GM13976 (cell line): ENCODE measurements at regions not wholly inside any gene's neighbourhood (a gene's known extent, or its start where the extent isn't known, plus 50 kb on each side); places are given as distances from the start of the nearest gene placed in this dataset.

Experiments used
- DNase-seq: peaks from one replicate; pipeline ENCODE4 v3.0.0; 2012; ENCODE audit warnings: low spot score
- in situ Hi-C: fragments of 300-500 bp; cut with MboI; formaldehyde crosslinking; loops from one replicate; pipeline ENCODE4 v1.12.0; 2022; ENCODE audit warnings: low sequenced_read_pairs, mixed read lengths, inconsistent platforms; ENCODE audit not compliant: unreplicated experiment
- TF ChIP-seq, protein P1 (sequence below): IDR thresholded peaks from 2 replicates; pipeline ENCODE4 v1.5.1; 2012; ENCODE audit warnings: borderline replicate concordance, mild to moderate bottlenecking; ENCODE audit not compliant: insufficient read depth; ENCODE audit errors: extremely low read depth, missing control alignments, control extremely low read depth

- in situ Hi-C loops, result no loop called here
- no peak for DNase-seq
- TF ChIP-seq, protein P1, sequence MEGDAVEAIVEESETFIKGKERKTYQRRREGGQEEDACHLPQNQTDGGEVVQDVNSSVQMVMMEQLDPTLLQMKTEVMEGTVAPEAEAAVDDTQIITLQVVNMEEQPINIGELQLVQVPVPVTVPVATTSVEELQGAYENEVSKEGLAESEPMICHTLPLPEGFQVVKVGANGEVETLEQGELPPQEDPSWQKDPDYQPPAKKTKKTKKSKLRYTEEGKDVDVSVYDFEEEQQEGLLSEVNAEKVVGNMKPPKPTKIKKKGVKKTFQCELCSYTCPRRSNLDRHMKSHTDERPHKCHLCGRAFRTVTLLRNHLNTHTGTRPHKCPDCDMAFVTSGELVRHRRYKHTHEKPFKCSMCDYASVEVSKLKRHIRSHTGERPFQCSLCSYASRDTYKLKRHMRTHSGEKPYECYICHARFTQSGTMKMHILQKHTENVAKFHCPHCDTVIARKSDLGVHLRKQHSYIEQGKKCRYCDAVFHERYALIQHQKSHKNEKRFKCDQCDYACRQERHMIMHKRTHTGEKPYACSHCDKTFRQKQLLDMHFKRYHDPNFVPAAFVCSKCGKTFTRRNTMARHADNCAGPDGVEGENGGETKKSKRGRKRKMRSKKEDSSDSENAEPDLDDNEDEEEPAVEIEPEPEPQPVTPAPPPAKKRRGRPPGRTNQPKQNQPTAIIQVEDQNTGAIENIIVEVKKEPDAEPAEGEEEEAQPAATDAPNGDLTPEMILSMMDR, result no peak
Measured at GRCh38 chr14:73775339-73776193, 61.4 kb upstream of the PNMA1 start.

GRCh38 chr14:73774671-73775070 lies 60.5 kb upstream of the PNMA1 start:
- in situ Hi-C loops, result no loop called here
- DNase-seq, result no peak

DNA sequence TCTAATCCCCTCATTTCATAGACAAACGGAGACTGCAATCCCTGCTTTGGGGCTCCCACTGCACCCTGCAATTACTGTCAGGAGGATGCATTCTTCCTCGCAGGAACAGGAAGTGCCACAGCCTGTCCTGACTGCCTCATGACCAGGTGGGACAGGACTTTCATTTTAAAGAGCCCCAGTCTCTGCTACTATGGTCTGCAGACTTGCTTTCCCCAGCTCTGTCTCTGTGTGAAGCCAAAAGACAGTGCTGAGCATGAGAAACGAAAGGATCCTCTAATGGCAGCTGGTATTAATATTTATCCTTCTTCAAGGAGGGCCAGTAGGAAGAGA lies 60.0 kb upstream of the PNMA1 start:
- in situ Hi-C loops, result no loop called here
- TF ChIP-seq, protein P1, result no peak
- DNase-seq, result no peak

More at GRCh38 chr14:73774671-73775070, 60.5 kb upstream of the PNMA1 start:
- TF ChIP-seq, protein P1, result no peak

- no peak for DNase-seq
- TF ChIP-seq, protein P1, result no peak
- in situ Hi-C loops, result no loop called here
Measured at GRCh38 chr14:73773441-73774240, 59.5 kb upstream of the PNMA1 start.

DNA sequence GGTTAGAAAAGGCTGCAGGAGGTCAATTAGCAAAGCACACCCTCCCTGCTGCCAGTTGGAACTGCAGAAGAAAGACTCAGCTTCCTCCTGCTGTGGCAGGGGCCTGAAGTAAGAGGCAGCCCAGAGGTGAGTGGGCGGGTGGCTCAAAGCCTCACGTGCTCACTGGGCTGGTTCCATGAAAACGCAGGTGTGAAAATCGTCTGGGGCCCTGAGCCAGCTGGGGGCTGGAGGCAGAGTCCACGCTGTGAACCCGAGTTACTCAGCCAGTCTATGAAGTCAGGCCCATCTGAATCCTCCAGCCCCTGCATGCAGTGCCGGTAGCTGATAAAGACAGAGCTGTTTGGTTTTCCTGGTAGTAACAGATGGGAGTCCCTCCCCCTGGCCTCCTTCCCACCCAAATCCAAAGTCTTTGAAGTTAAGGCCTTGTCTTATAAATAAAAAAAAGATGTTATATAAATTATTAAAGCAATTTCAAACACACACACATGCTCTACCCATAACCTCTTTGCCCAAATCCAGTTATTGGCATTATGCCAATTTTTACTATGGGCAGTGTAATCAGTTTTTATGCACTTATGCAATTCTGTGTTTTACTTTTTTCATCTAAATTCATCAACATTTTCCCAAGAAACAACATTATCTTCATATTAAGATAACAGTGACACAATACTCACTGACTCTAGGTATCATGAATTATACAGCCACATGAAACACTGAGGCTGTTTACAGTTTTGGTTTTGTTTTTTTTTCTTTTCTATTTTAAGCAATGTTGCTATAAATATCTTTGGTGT lies 57.9 kb upstream of the PNMA1 start:
- in situ Hi-C loops, result no loop called here
- TF ChIP-seq, protein P1, result no peak
- peak; percentile 75 for DNase-seq
